A549 (cell line): ENCODE measurements at regions not wholly inside any gene's neighbourhood (a gene's known extent, or its start where the extent isn't known, plus 50 kb on each side); places are given as distances from the start of the nearest gene placed in this dataset.

Source experiments
- ATAC-seq, 2 experiments: fragments of 200-7000 bp in 1 of 2; fragments of >200 bp in 1 of 2; cut with Nextera tagmentation in 1 of 2; cut with Tn5 transposase in 1 of 2; 3 replicates each; pipeline versions ENCODE4 v1.8.0 to v1.9.1; 2018 to 2020; ENCODE audit warnings: mild to moderate bottlenecking in 1 of 2, moderate library complexity in 1 of 2
- CTCF ChIA-PET: fragments of 300-600 bp; sonication (Branson Sonifier 250); formaldehyde crosslinking; extraction: SDS; loops from one replicate; lab custom pipeline; 2021; ENCODE audit warnings: antibody characterized with exemption, inconsistent platforms; lab: Yijun Ruan, JAX
- POLR2A ChIA-PET: fragments of 350-600 bp; formaldehyde crosslinking; extraction: SDS; loops from one replicate; lab custom pipeline; 2021; ENCODE audit warnings: antibody characterized with exemption, inconsistent platforms; lab: Yijun Ruan, JAX
- DNase-seq, 2 experiments: peaks; one replicate each; pipeline versions ENCODE4 v3.0.0 to v3.0.0-alpha.2; 2011 to 2016; ENCODE audit warnings: low read depth in 1 of 2, low spot score in 1 of 2
- FAIRE-seq: peaks from 2 replicates; lab custom pipeline; 2011; peaks lifted over from hg19 to GRCh38; lab: Jason Lieb, UNC
- H3K27ac ChIP-seq, 2 experiments: fragments of >200 bp; sonication (Bioruptor Twin); formaldehyde crosslinking; 3 replicates each; pipeline ENCODE4 v1.5.1; 2016 to 2017
- H3K4me1 ChIP-seq: fragments of >200 bp; sonication (Bioruptor Twin); formaldehyde crosslinking; 3 replicates; pipeline ENCODE4 v1.6.1; 2016
- H3K4me2 ChIP-seq: fragments of >200 bp; sonication (Bioruptor Twin); formaldehyde crosslinking; 3 replicates; pipeline ENCODE4 v1.6.1; 2016
- H3K4me3 ChIP-seq: fragments of >200 bp; sonication (Bioruptor Twin); formaldehyde crosslinking; 3 replicates; pipeline ENCODE4 v1.5.1; 2016
- H3K9me3 ChIP-seq: fragments of >200 bp; sonication (Bioruptor Twin); formaldehyde crosslinking; 3 replicates; pipeline ENCODE4 v1.6.1; 2016
- CBX2 ChIP-seq: fragments of 200-600 bp; sonication (generic); IDR thresholded peaks from 2 replicates; pipeline ENCODE4 v1.6.1; 2016; ENCODE audit warnings: low read depth, mild to moderate bottlenecking, borderline replicate concordance
- CHD2 ChIP-seq: fragments of 150-350 bp; IDR thresholded peaks from 2 replicates; pipeline ENCODE4 v1.6.1; 2014; ENCODE audit warnings: low read length; ENCODE audit not compliant: partially characterized antibody
- EHF ChIP-seq: fragments of 250-450 bp; sonication (Bioruptor Pico); IDR thresholded peaks from 2 replicates; pipeline ENCODE4 v1.5.0; 2020; ENCODE audit warnings: mild to moderate bottlenecking
- FOXS1 ChIP-seq: fragments of 250-450 bp; sonication (Bioruptor Pico); IDR thresholded peaks from 2 replicates; pipeline ENCODE4 v1.5.0; 2020; ENCODE audit warnings: mild to moderate bottlenecking, moderate library complexity
- HDAC2 ChIP-seq: fragments of 200-600 bp; sonication (generic); IDR thresholded peaks from 2 replicates; pipeline ENCODE4 v1.6.1; 2016
- KDM5A ChIP-seq: fragments of 200-600 bp; sonication (generic); IDR thresholded peaks from 2 replicates; pipeline ENCODE4 v1.6.1; 2016; ENCODE audit warnings: antibody characterized with exemption, mild to moderate bottlenecking
- MAFK ChIP-seq: fragments of 450-650 bp; IDR thresholded peaks from 2 replicates; pipeline ENCODE4 v1.6.1; 2014; ENCODE audit not compliant: partially characterized antibody
- MAX ChIP-seq: IDR thresholded peaks from 2 replicates; pipeline ENCODE4 v1.6.1; 2012
- MAZ ChIP-seq: fragments of 150-350 bp; IDR thresholded peaks from 2 replicates; pipeline ENCODE4 v1.6.1; 2014; ENCODE audit warnings: antibody characterized with exemption, low read depth, low read length, borderline replicate concordance
- PBX3 ChIP-seq: IDR thresholded peaks from 2 replicates; pipeline ENCODE4 v1.6.1; 2012
- PHF8 ChIP-seq: fragments of 200-600 bp; sonication (generic); IDR thresholded peaks from 2 replicates; pipeline ENCODE4 v1.6.1; 2016; ENCODE audit warnings: low read depth, mild to moderate bottlenecking, antibody characterized with exemption, moderate library complexity, borderline replicate concordance
- RAD21 ChIP-seq, 2 experiments: fragments of >200 bp in 1 of 2; sonication (Bioruptor Twin) in 1 of 2; formaldehyde crosslinking in 1 of 2; IDR thresholded peaks in 1 of 2; conservative IDR thresholded peaks in 1 of 2; 2 replicates in 1 of 2; 3 replicates in 1 of 2; pipeline ENCODE4 v1.6.1; 2012 to 2018; ENCODE audit warnings: inconsistent platforms in 1 of 2
- RARB ChIP-seq: fragments of 250-450 bp; sonication (Bioruptor Pico); IDR thresholded peaks from 2 replicates; pipeline ENCODE4 v1.8.0; 2021; ENCODE audit warnings: mild to moderate bottlenecking, moderate library complexity
- REST ChIP-seq: fragments of 200-600 bp; sonication (generic); IDR thresholded peaks from 2 replicates; pipeline ENCODE4 v1.6.1; 2016; ENCODE audit warnings: antibody characterized with exemption, mild to moderate bottlenecking, moderate library complexity
- SMC3 ChIP-seq: fragments of >200 bp; sonication (Bioruptor Twin); formaldehyde crosslinking; IDR thresholded peaks from 3 replicates; pipeline ENCODE4 v1.6.1; 2018; ENCODE audit warnings: inconsistent platforms
- ZC3H11A ChIP-seq: fragments of 450-650 bp; IDR thresholded peaks from 2 replicates; pipeline ENCODE4 v1.6.1; 2014; ENCODE audit warnings: antibody characterized with exemption, mild to moderate bottlenecking
- ZNF302 ChIP-seq: fragments of 250-450 bp; sonication (Bioruptor Pico); IDR thresholded peaks from 2 replicates; pipeline ENCODE4 v1.9.0; 2021; ENCODE audit warnings: inconsistent platforms, mild to moderate bottlenecking, moderate library complexity
- ZSCAN20 ChIP-seq: fragments of 250-450 bp; sonication (Bioruptor Pico); IDR thresholded peaks from 2 replicates; pipeline ENCODE4 v1.8.0; 2022; ENCODE audit warnings: mild to moderate bottlenecking, moderate library complexity
- WGBS: methylation state at CpG from one replicate; pipeline ENCODE4 v1.1.6; 2017; ENCODE audit errors: missing lambda C conversion rate; 5-methylcytosine and 5-hydroxymethylcytosine counted together
- TF ChIP-seq, protein P1 (sequence below): fragments of 250-450 bp; sonication (Bioruptor Pico); IDR thresholded peaks from 2 replicates; pipeline ENCODE4 v1.5.0; 2020; ENCODE audit warnings: low read depth, mild to moderate bottlenecking, moderate library complexity

- no peak for TF ChIP-seq CBX2
- TF ChIP-seq MAZ = no peak
- TF ChIP-seq RAD21 (conservative IDR thresholded peaks at IDR 0.05 in 1 of 2, IDR thresholded peaks at IDR 0.05 in 1 of 2) = no peak
- TF ChIP-seq, all 56 proteins: peak for 0
Measured at GRCh38 chr18:49666045-49666775, 104.4 kb downstream of the LIPG start (continued).

DNA sequence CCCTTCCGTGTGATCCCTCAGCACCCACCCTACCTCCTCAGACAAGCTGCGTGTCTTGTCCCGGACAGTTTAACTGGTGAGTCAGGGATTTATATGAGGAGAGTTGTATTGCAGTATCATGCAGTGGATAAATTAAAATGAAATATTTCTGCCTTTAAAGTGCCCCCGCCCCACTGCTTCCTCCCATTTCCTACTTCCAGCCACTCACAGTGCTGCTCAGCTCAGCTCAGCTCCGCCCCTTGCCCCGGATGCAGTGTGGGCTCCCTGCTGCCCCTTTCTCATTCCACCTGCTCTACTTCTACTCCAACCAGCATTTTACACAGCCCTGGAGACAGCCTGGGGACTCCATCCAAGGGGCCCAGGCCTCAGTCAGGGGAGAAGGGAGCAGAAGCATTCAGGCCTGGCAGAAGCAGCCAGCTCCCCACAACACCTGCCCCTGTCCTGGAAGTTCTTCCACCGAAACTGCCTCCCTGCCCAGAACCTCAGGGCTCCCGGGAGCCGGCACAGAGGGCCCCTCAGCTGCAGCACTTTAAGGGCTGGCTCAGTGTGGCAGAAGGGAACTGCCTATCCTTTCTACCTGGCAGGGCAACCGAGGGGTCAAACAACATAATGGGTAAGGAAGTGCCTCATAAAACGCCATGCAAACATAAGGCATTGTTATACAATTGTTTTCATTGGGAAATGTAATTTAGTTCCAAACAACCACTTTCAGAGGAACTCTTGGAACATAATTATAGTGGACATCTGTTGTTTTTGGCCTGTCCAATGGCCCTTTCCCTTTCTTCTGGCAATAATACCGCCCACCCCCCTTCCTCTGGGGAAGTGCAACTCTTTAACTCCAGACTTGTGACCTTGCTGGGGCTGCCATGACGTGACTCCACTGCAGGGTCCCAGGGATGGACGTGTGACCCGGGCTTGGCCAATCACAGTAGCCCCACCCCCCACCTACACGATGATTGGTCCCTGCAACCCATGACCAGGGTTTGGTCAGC is 102.3 kb downstream of the LIPG start:
- POLR2A ChIA-PET = no interaction called here
- 67% methylated on average over 15 of the region's 16 CpGs for WGBS
- FAIRE-seq = no peak
- CTCF ChIA-PET = interaction anchor here (0.6 kb wide), 1 partner anchor 24 kb away, joined by 3 read pairs; no protein-coding TSS in a partner anchor
- DNase-seq = no peak
- H3K9me3 ChIP-seq = no peaks in the 10 kb centered on the region
- no peak overlapping the region for H3K27ac ChIP-seq
- H3K4me1 ChIP-seq = no peaks in the 10 kb centered on the region
- ATAC-seq = no peak
- TF ChIP-seq FOXS1 (CRISPR knock-in tag) (no peak), EHF (CRISPR knock-in tag) (no peak), MAFK (no peak), PHF8 (no peak), RARB (CRISPR knock-in tag) (no peak), MAX (no peak), HDAC2 (no peak), CHD2 (no peak), SMC3 (no peak), ZSCAN20 (CRISPR knock-in tag) (no peak), KDM5A (no peak), ZNF302 (CRISPR knock-in tag) (no peak), ZC3H11A (no peak)
- no peak overlapping the region for H3K4me3 ChIP-seq
- no peak overlapping the region for H3K4me2 ChIP-seq

GRCh38 chr18:49662506-49662905 is 100.6 kb downstream of the LIPG start:
- no peak overlapping the region for H3K4me2 ChIP-seq
- WGBS = 75% methylated on average over 7 of the region's 7 CpGs
- TF ChIP-seq REST (no peak), PHF8 (no peak), MAFK (peak; percentile 26), PBX3 (no peak)
- TF ChIP-seq, protein P1, sequence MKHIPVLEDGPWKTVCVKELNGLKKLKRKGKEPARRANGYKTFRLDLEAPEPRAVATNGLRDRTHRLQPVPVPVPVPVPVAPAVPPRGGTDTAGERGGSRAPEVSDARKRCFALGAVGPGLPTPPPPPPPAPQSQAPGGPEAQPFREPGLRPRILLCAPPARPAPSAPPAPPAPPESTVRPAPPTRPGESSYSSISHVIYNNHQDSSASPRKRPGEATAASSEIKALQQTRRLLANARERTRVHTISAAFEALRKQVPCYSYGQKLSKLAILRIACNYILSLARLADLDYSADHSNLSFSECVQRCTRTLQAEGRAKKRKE = no peak
- no peak for FAIRE-seq
- ATAC-seq = no peak
- DNase-seq = no peak
- H3K27ac ChIP-seq = no peak overlapping the region
- H3K4me1 ChIP-seq = no peaks in the 10 kb centered on the region
- H3K9me3 ChIP-seq = no peaks in the 10 kb centered on the region
- H3K4me3 ChIP-seq = no peak overlapping the region
- POLR2A ChIA-PET = no interaction called here
- CTCF ChIA-PET = interaction anchor here (0.6 kb wide), 1 partner anchor 910 kb away, joined by 3 read pairs; no protein-coding TSS in a partner anchor
